ENCODE measurements at regions not wholly inside any gene's neighbourhood (a gene's known extent, or its start where the extent isn't known, plus 50 kb on each side); places are given as distances from the start of the nearest gene placed in this dataset.

GRCh38 chr20:12262747-12263146 lies 345.1 kb downstream of the BTBD3 start:
- TF ChIP-seq POLR2A (IDR thresholded peaks at IDR 0.05; ENCODE audit: low read depth, low read length) = no peak
- no peak for TF ChIP-seq POLR2AphosphoS5 (IDR thresholded peaks at IDR 0.05; ENCODE audit: low read depth, low read length)
- no peak for TF ChIP-seq POU2F2 (IDR thresholded peaks at IDR 0.05; ENCODE audit: low read depth, low read length)

Measured in GM12891 (cell line).